ENCODE measurements at regions not wholly inside any gene's neighbourhood (a gene's known extent, or its start where the extent isn't known, plus 50 kb on each side); places are given as distances from the start of the nearest gene placed in this dataset.

GRCh38 chr2:20562540-20563225 lies 88.2 kb downstream of the HS1BP3 start:
- no peak for DNase-seq

- DNase-seq = no peak
These were observed 87.6 kb downstream of the HS1BP3 start for GRCh38 chr2:20563251-20563650.

GRCh38 chr2:20563833-20564232 lies 87.1 kb downstream of the HS1BP3 start:
- DNase-seq = no peak

- DNase-seq = no peak
These were observed 85.7 kb downstream of the HS1BP3 start for GRCh38 chr2:20565101-20565622.

- peak; percentile 2 for DNase-seq
These were observed 85.2 kb downstream of the HS1BP3 start for GRCh38 chr2:20565623-20566236.

DNA sequence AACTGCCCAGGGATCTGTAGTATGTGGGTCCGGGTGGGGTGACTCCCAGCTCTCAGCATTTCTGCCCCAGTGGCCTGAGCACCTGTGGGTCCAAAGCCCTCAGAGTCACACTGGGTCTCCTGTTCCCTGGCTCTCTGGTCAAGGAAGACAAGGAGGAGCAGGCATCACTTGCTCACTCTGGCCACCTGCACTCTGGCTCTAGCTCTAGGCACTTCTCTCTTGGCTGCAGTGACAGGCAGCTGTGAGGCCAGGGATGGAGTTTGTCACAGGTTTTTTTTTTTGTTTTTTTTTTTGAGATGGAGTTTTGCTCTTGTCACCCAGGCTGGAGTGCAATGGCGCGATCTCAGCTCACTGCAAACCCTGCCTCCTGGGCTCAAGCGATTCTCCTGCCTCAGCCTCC lies 84.6 kb downstream of the HS1BP3 start:
- DNase-seq = no peak

DNA sequence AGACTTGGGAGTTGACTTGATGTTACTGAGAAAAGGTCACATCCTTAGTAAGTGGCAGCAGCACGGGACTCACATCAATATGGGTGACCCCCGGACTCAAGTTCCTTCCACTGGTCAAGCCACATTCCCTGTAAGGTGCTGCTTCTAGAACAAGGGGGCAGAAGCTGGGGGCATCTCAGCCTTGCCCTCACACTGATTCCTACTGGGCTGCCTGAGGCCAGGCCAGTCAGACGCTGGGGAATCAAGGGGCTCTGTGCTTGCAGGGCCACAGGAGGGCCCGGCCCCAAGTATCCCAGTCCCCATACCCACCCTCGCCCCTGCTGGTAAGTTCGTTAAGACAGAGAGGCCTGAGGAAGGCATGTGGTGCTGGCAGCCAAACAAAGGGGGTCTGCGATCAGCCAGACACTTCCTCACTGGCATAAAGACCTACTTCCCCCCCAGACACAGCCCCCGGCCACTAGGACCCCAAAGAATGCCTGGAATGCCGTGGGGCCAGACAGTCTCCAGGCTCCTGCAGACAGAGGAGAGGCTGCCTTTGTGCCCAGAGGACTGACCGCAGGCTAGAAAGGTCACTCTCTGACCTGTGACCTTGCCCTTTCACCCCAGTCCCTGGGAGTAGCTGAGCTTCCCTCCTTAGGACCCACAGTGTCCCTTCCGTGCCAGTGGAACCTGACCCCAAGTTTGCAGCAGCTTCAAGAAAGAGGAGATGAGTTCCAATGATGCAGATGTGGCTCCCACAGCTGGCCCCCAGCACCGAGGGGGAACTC lies 83.6 kb downstream of the HS1BP3 start:
- DNase-seq = no peak
